ENCODE measurements at regions not wholly inside any gene's neighbourhood (a gene's known extent, or its start where the extent isn't known, plus 50 kb on each side); places are given as distances from the start of the nearest gene placed in this dataset.

GRCh38 chr11:42589286-42589685, 722.5 kb upstream of the API5 start:
- Histone ChIP-seq H3K27ac (ENCODE audit: low read depth, low read length) (no peak overlapping the region), H3K4me1 (ENCODE audit: control insufficient read depth, insufficient read depth, low read length) (peaks cover 4% of the 10 kb centered on the region), H3K36me3 (ENCODE audit: control insufficient read depth, insufficient read depth, low read length) (no peaks in the 10 kb centered on the region), H3K9ac (ENCODE audit: extremely low read depth, low read length, poor library complexity, severe bottlenecking) (no peak overlapping the region), H3K27me3 (ENCODE audit: control insufficient read depth, insufficient read depth, low read length, poor library complexity, severe bottlenecking) (peaks cover 28% of the 10 kb centered on the region), H3K4me3 (ENCODE audit: low read length) (no peak overlapping the region), H3K9me3 (ENCODE audit: control insufficient read depth, low read length) (no peaks in the 10 kb centered on the region)
- no peak for DNase-seq
- Mint-ChIP-seq H3K27me3 (ENCODE audit: insufficient read depth) (peaks cover 19% of the 10 kb centered on the region), H3K9me3 (no peaks in the 10 kb centered on the region), H3K27ac (no peak overlapping the region), H3K4me1 (peaks cover 30% of the 10 kb centered on the region), H3K36me3 (ENCODE audit: low read depth) (no peaks in the 10 kb centered on the region), H3K4me3 (no peak overlapping the region)
- TF ChIP-seq, protein P1, sequence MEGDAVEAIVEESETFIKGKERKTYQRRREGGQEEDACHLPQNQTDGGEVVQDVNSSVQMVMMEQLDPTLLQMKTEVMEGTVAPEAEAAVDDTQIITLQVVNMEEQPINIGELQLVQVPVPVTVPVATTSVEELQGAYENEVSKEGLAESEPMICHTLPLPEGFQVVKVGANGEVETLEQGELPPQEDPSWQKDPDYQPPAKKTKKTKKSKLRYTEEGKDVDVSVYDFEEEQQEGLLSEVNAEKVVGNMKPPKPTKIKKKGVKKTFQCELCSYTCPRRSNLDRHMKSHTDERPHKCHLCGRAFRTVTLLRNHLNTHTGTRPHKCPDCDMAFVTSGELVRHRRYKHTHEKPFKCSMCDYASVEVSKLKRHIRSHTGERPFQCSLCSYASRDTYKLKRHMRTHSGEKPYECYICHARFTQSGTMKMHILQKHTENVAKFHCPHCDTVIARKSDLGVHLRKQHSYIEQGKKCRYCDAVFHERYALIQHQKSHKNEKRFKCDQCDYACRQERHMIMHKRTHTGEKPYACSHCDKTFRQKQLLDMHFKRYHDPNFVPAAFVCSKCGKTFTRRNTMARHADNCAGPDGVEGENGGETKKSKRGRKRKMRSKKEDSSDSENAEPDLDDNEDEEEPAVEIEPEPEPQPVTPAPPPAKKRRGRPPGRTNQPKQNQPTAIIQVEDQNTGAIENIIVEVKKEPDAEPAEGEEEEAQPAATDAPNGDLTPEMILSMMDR (conservative IDR thresholded peaks at IDR 0.05), result no peak
- WGBS, 2 experiments (ENCODE audit: insufficient coverage in 1 of 2, insufficient read length in 1 of 2), result 90 to 100% methylated on average over 1 to 2 of the region's 2 CpGs

- H3K9me3 Mint-ChIP-seq, result no peaks in the 10 kb centered on the region
- H3K4me1 Mint-ChIP-seq, result peaks cover 33% of the 10 kb centered on the region
- Histone ChIP-seq H3K4me1 (ENCODE audit: control insufficient read depth, insufficient read depth, low read length) (peaks cover 3% of the 10 kb centered on the region), H3K4me3 (ENCODE audit: low read length) (no peak overlapping the region), H3K9me3 (ENCODE audit: control insufficient read depth, low read length) (no peaks in the 10 kb centered on the region), H3K9ac (ENCODE audit: extremely low read depth, low read length, poor library complexity, severe bottlenecking) (no peak overlapping the region), H3K36me3 (ENCODE audit: control insufficient read depth, insufficient read depth, low read length) (no peaks in the 10 kb centered on the region), H3K27ac (ENCODE audit: low read depth, low read length) (no peak overlapping the region), H3K27me3 (ENCODE audit: control insufficient read depth, insufficient read depth, low read length, poor library complexity, severe bottlenecking) (peaks cover 28% of the 10 kb centered on the region)
- peaks cover 30% of the 10 kb centered on the region for H3K27me3 Mint-ChIP-seq (ENCODE audit: insufficient read depth)
- no peak overlapping the region for H3K4me3 Mint-ChIP-seq
- H3K27ac Mint-ChIP-seq, result no peak overlapping the region
- TF ChIP-seq, protein P1 (conservative IDR thresholded peaks at IDR 0.05), result no peak
- H3K36me3 Mint-ChIP-seq (ENCODE audit: low read depth), result no peaks in the 10 kb centered on the region
- 75% methylated on average over 2 of the region's 2 CpGs; no CpG with 5 or more reads in 1 of the 2 experiments for WGBS, 2 experiments (ENCODE audit: insufficient coverage in 1 of 2, insufficient read length in 1 of 2)
- DNase-seq, result no peak
Measured at GRCh38 chr11:42591841-42592240, 720.0 kb upstream of the API5 start.

- 88 to 92% methylated on average over 1 to 2 of the region's 2 CpGs for WGBS, 2 experiments (ENCODE audit: insufficient coverage in 1 of 2, insufficient read length in 1 of 2)
- H3K4me3 Mint-ChIP-seq, result no peak overlapping the region
- H3K4me1 Mint-ChIP-seq, result peaks cover 28% of the 10 kb centered on the region
- no peak overlapping the region for H3K4me3 ChIP-seq (ENCODE audit: low read length)
- no peak overlapping the region for H3K9ac ChIP-seq (ENCODE audit: extremely low read depth, low read length, poor library complexity, severe bottlenecking)
- no peaks in the 10 kb centered on the region for H3K9me3 ChIP-seq (ENCODE audit: control insufficient read depth, low read length)
- peaks cover 30% of the 10 kb centered on the region for H3K27me3 Mint-ChIP-seq (ENCODE audit: insufficient read depth)
- no peak overlapping the region for H3K27ac ChIP-seq (ENCODE audit: low read depth, low read length)
- TF ChIP-seq, protein P1 (conservative IDR thresholded peaks at IDR 0.05), result no peak
- no peak for DNase-seq
- H3K4me1 ChIP-seq (ENCODE audit: control insufficient read depth, insufficient read depth, low read length), result peaks cover 3% of the 10 kb centered on the region
- H3K27me3 ChIP-seq (ENCODE audit: control insufficient read depth, insufficient read depth, low read length, poor library complexity, severe bottlenecking), result peaks cover 28% of the 10 kb centered on the region
- no peaks in the 10 kb centered on the region for H3K36me3 Mint-ChIP-seq (ENCODE audit: low read depth)
- H3K9me3 Mint-ChIP-seq, result no peaks in the 10 kb centered on the region
- no peak overlapping the region for H3K27ac Mint-ChIP-seq
- H3K36me3 ChIP-seq (ENCODE audit: control insufficient read depth, insufficient read depth, low read length), result no peaks in the 10 kb centered on the region
Measured at GRCh38 chr11:42593441-42593840, 718.4 kb upstream of the API5 start.
